ENCODE measurements at regions not wholly inside any gene's neighbourhood (a gene's known extent, or its start where the extent isn't known, plus 50 kb on each side); places are given as distances from the start of the nearest gene placed in this dataset.
A peak's percentile ranks its signal among the peaks of the same experiment; 100 is the strongest.

DNA sequence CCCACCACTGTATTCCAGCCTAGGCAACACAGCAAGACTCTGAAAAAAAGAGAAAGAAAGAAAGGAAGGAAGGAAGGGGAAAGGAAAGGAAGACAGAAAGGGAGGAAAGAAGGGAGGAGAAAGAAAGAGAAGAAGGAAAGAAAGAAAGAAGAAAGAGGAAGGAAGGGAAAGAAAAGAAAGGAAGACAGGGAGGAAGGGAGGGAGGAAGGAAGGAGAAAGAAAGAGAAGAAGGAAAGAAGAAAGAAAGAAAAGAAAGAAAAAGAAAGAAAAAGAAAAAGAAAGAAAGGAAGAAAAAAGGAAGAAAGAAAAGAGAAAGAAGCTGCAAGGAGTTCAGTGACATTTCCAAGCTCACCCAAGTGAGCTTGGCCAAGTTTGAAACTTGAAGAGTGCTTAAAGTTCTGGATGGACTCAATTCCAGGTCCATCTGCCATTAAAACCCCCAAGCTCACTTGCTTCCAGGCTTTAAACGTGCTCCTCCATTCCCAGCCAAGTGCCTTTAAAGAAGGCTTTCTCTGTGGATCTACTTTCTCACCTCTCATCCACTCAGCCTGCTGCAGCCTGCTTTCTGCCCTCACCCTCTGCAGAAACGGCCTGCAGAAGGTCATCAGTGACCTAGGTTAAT is 101.5 kb downstream of the VCPKMT start:
- H3K4me3 ChIP-seq (ENCODE audit: low read length) = no peak overlapping the region
- no CpG with 5 or more reads among the region's 2 CpGs for WGBS (ENCODE audit: extremely low coverage, insufficient coverage, low lambda C conversion rate)
- H2BK15ac ChIP-seq (replicated peaks; ENCODE audit: low read depth) = no peak overlapping the region
- H3K79me2 ChIP-seq (ENCODE audit: control insufficient read depth, insufficient read depth, low read length) = no peaks in the 10 kb centered on the region
- H3K36me3 ChIP-seq (ENCODE audit: control insufficient read depth, insufficient read depth, low read length) = no peaks in the 10 kb centered on the region
- no peaks in the 10 kb centered on the region for H3K4me1 ChIP-seq (ENCODE audit: control insufficient read depth, low read depth, low read length)
- no peak overlapping the region for H2BK5ac ChIP-seq (ENCODE audit: low read length)
- no peaks in the 10 kb centered on the region for H3K27me3 ChIP-seq (ENCODE audit: insufficient read depth, low read length, poor library complexity)
- H3K27ac ChIP-seq (ENCODE audit: low read depth, low read length) = no peak overlapping the region
- H3K79me1 ChIP-seq (ENCODE audit: low read length) = no peaks in the 10 kb centered on the region
- no peak overlapping the region for H2AK5ac ChIP-seq (ENCODE audit: low read length)
- H3K18ac ChIP-seq (ENCODE audit: low read length) = no peak overlapping the region
- no peak overlapping the region for H3K56ac ChIP-seq (ENCODE audit: low read length)
- no peak overlapping the region for H3K4me2 ChIP-seq (ENCODE audit: low read length)
- H4K5ac ChIP-seq (ENCODE audit: low read length) = no peak overlapping the region
- H3K4ac ChIP-seq (ENCODE audit: low read depth, low read length) = no peak overlapping the region
- no peak overlapping the region for H4K8ac ChIP-seq (ENCODE audit: low read depth, low read length)
- DNase-seq = no peak
- H3K9ac ChIP-seq (ENCODE audit: low read length) = no peak overlapping the region
- H3K23ac ChIP-seq (ENCODE audit: low read length) = no peak overlapping the region
- H2BK120ac ChIP-seq (ENCODE audit: low read depth, low read length) = no peak overlapping the region

DNA sequence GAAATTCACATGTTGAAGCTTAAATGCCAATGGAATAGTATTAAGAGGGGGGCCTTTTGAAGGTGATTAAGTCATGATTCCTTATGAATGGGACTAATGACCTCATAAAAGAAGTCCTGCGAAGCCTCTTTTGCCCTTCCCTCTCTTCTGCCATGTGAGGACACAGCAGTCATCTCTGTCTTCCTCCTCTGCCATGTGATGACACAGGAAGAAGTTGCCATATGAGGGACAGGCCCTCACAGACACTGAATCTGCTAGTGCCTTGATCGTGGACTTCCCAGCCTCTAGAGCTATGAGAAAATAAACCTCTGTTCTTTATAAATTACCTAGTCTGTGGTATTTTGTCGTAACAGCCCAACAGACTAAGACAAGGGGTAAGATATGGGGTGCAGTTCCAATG is 100.7 kb downstream of the VCPKMT start:
- Histone ChIP-seq H2BK120ac (ENCODE audit: low read depth, low read length) (no peak overlapping the region), H3K79me2 (ENCODE audit: control insufficient read depth, insufficient read depth, low read length) (no peaks in the 10 kb centered on the region), H3K36me3 (ENCODE audit: control insufficient read depth, insufficient read depth, low read length) (no peaks in the 10 kb centered on the region), H3K56ac (ENCODE audit: low read length) (no peak overlapping the region), H2BK15ac (replicated peaks; ENCODE audit: low read depth) (no peak overlapping the region), H3K27me3 (ENCODE audit: insufficient read depth, low read length, poor library complexity) (no peaks in the 10 kb centered on the region), H3K4me3 (ENCODE audit: low read length) (no peak overlapping the region), H2AK5ac (ENCODE audit: low read length) (no peak overlapping the region), H3K18ac (ENCODE audit: low read length) (no peak overlapping the region), H3K27ac (ENCODE audit: low read depth, low read length) (no peak overlapping the region), H3K9ac (ENCODE audit: low read length) (no peak overlapping the region), H4K5ac (ENCODE audit: low read length) (no peak overlapping the region), H4K8ac (ENCODE audit: low read depth, low read length) (no peak overlapping the region), H2BK5ac (ENCODE audit: low read length) (no peak overlapping the region), H3K4me1 (ENCODE audit: control insufficient read depth, low read depth, low read length) (no peaks in the 10 kb centered on the region), H3K4ac (ENCODE audit: low read depth, low read length) (no peak overlapping the region), H3K4me2 (ENCODE audit: low read length) (no peak overlapping the region), H3K79me1 (ENCODE audit: low read length) (no peaks in the 10 kb centered on the region), H3K23ac (ENCODE audit: low read length) (no peak overlapping the region)
- DNase-seq = no peak
- no CpG with 5 or more reads among the region's 3 CpGs for WGBS (ENCODE audit: extremely low coverage, insufficient coverage, low lambda C conversion rate)

- Histone ChIP-seq H3K27me3 (ENCODE audit: insufficient read depth, low read length, poor library complexity) (no peaks in the 10 kb centered on the region), H2BK15ac (replicated peaks; ENCODE audit: low read depth) (no peak overlapping the region), H4K8ac (ENCODE audit: low read depth, low read length) (peak overlapping the region; percentile 28), H3K56ac (ENCODE audit: low read length) (no peak overlapping the region), H3K27ac (ENCODE audit: low read depth, low read length) (no peak overlapping the region), H2AK5ac (ENCODE audit: low read length) (no peak overlapping the region), H3K9ac (ENCODE audit: low read length) (no peak overlapping the region), H3K23ac (ENCODE audit: low read length) (no peak overlapping the region), H3K18ac (ENCODE audit: low read length) (no peak overlapping the region), H3K36me3 (ENCODE audit: control insufficient read depth, insufficient read depth, low read length) (no peaks in the 10 kb centered on the region), H3K4me2 (ENCODE audit: low read length) (no peak overlapping the region), H3K4me1 (ENCODE audit: control insufficient read depth, low read depth, low read length) (no peaks in the 10 kb centered on the region), H2BK120ac (ENCODE audit: low read depth, low read length) (no peak overlapping the region), H3K4me3 (ENCODE audit: low read length) (no peak overlapping the region), H2BK5ac (ENCODE audit: low read length) (no peak overlapping the region), H3K79me2 (ENCODE audit: control insufficient read depth, insufficient read depth, low read length) (no peaks in the 10 kb centered on the region), H3K79me1 (ENCODE audit: low read length) (no peaks in the 10 kb centered on the region), H4K5ac (ENCODE audit: low read length) (no peak overlapping the region), H3K4ac (ENCODE audit: low read depth, low read length) (no peak overlapping the region)
- DNase-seq = no peak
- no CpG with 5 or more reads among the region's 10 CpGs for WGBS (ENCODE audit: extremely low coverage, insufficient coverage, low lambda C conversion rate)
Observed at GRCh38 chr14:50018201-50018932, 98.0 kb downstream of the VCPKMT start.

DNA sequence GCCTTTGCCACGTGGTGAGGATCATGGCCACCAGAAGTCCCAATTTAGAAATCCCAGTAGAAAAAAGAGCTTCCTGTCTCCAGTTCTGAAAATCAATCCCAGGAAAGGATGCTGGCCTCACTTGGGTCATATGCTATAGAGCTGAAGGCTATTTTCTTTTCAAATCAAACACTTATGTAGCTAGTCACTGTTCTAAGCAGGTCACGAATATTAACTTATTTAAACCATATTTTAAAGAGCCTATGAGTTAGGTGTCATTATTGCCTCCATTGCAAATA is 97.5 kb downstream of the VCPKMT start:
- Histone ChIP-seq H2BK120ac (ENCODE audit: low read depth, low read length) (no peak overlapping the region), H3K4ac (ENCODE audit: low read depth, low read length) (no peak overlapping the region), H3K23ac (ENCODE audit: low read length) (no peak overlapping the region), H2AK5ac (ENCODE audit: low read length) (no peak overlapping the region), H3K56ac (ENCODE audit: low read length) (no peak overlapping the region), H2BK15ac (replicated peaks; ENCODE audit: low read depth) (no peak overlapping the region), H3K18ac (ENCODE audit: low read length) (no peak overlapping the region), H3K4me1 (ENCODE audit: control insufficient read depth, low read depth, low read length) (no peaks in the 10 kb centered on the region), H3K79me2 (ENCODE audit: control insufficient read depth, insufficient read depth, low read length) (no peaks in the 10 kb centered on the region), H4K5ac (ENCODE audit: low read length) (no peak overlapping the region), H3K4me2 (ENCODE audit: low read length) (no peak overlapping the region), H3K4me3 (ENCODE audit: low read length) (no peak overlapping the region), H4K8ac (ENCODE audit: low read depth, low read length) (peak overlapping the region; percentile 28), H3K27ac (ENCODE audit: low read depth, low read length) (no peak overlapping the region), H2BK5ac (ENCODE audit: low read length) (no peak overlapping the region), H3K79me1 (ENCODE audit: low read length) (no peaks in the 10 kb centered on the region), H3K36me3 (ENCODE audit: control insufficient read depth, insufficient read depth, low read length) (no peaks in the 10 kb centered on the region), H3K9ac (ENCODE audit: low read length) (no peak overlapping the region), H3K27me3 (ENCODE audit: insufficient read depth, low read length, poor library complexity) (no peaks in the 10 kb centered on the region)
- DNase-seq = no peak
- no CpG with 5 or more reads among the region's 2 CpGs for WGBS (ENCODE audit: extremely low coverage, insufficient coverage, low lambda C conversion rate)

GRCh38 chr14:50020184-50020583 is 96.2 kb downstream of the VCPKMT start:
- Histone ChIP-seq H2AK5ac (ENCODE audit: low read length) (no peak overlapping the region), H3K4me3 (ENCODE audit: low read length) (no peak overlapping the region), H3K79me2 (ENCODE audit: control insufficient read depth, insufficient read depth, low read length) (no peaks in the 10 kb centered on the region), H3K4me2 (ENCODE audit: low read length) (no peak overlapping the region), H3K18ac (ENCODE audit: low read length) (no peak overlapping the region), H2BK15ac (replicated peaks; ENCODE audit: low read depth) (no peak overlapping the region), H3K36me3 (ENCODE audit: control insufficient read depth, insufficient read depth, low read length) (no peaks in the 10 kb centered on the region), H4K5ac (ENCODE audit: low read length) (no peak overlapping the region), H3K56ac (ENCODE audit: low read length) (no peak overlapping the region), H3K27ac (ENCODE audit: low read depth, low read length) (no peak overlapping the region), H4K8ac (ENCODE audit: low read depth, low read length) (no peak overlapping the region), H3K4me1 (ENCODE audit: control insufficient read depth, low read depth, low read length) (no peaks in the 10 kb centered on the region), H2BK120ac (ENCODE audit: low read depth, low read length) (no peak overlapping the region), H2BK5ac (ENCODE audit: low read length) (no peak overlapping the region), H3K9ac (ENCODE audit: low read length) (no peak overlapping the region), H3K79me1 (ENCODE audit: low read length) (no peaks in the 10 kb centered on the region), H3K23ac (ENCODE audit: low read length) (no peak overlapping the region), H3K27me3 (ENCODE audit: insufficient read depth, low read length, poor library complexity) (no peaks in the 10 kb centered on the region), H3K4ac (ENCODE audit: low read depth, low read length) (no peak overlapping the region)
- DNase-seq = no peak

GRCh38 chr14:50020799-50021198 is 95.6 kb downstream of the VCPKMT start:
- H3K9ac ChIP-seq (ENCODE audit: low read length) = no peak overlapping the region
- H3K56ac ChIP-seq (ENCODE audit: low read length) = no peak overlapping the region
- no peak overlapping the region for H3K23ac ChIP-seq (ENCODE audit: low read length)
- H3K36me3 ChIP-seq (ENCODE audit: control insufficient read depth, insufficient read depth, low read length) = no peaks in the 10 kb centered on the region
- no peak overlapping the region for H3K27ac ChIP-seq (ENCODE audit: low read depth, low read length)
- H2AK5ac ChIP-seq (ENCODE audit: low read length) = no peak overlapping the region
- H3K79me2 ChIP-seq (ENCODE audit: control insufficient read depth, insufficient read depth, low read length) = no peaks in the 10 kb centered on the region
- H4K5ac ChIP-seq (ENCODE audit: low read length) = no peak overlapping the region
- H3K18ac ChIP-seq (ENCODE audit: low read length) = no peak overlapping the region
- DNase-seq = no peak
- no peak overlapping the region for H4K8ac ChIP-seq (ENCODE audit: low read depth, low read length)
- H3K4me3 ChIP-seq (ENCODE audit: low read length) = no peak overlapping the region
- H3K27me3 ChIP-seq (ENCODE audit: insufficient read depth, low read length, poor library complexity) = no peaks in the 10 kb centered on the region
- H2BK120ac ChIP-seq (ENCODE audit: low read depth, low read length) = no peak overlapping the region
- H3K4ac ChIP-seq (ENCODE audit: low read depth, low read length) = no peak overlapping the region
- H3K4me1 ChIP-seq (ENCODE audit: control insufficient read depth, low read depth, low read length) = no peaks in the 10 kb centered on the region
- no peaks in the 10 kb centered on the region for H3K79me1 ChIP-seq (ENCODE audit: low read length)
- H2BK15ac ChIP-seq (replicated peaks; ENCODE audit: low read depth) = no peak overlapping the region
- no peak overlapping the region for H2BK5ac ChIP-seq (ENCODE audit: low read length)
- H3K4me2 ChIP-seq (ENCODE audit: low read length) = no peak overlapping the region
